Spleen (tissue), 7 donors: ENCODE measurements at regions not wholly inside any gene's neighbourhood (a gene's known extent, or its start where the extent isn't known, plus 50 kb on each side); places are given as distances from the start of the nearest gene placed in this dataset.

ENCODE experiments used
- CTCF ChIP-seq, 11 experiments: fragments of 200-600 bp in 7 of 11; fragments of 450-650 bp in 4 of 11; sonication (generic) in 4 of 11; IDR thresholded peaks in 8 of 11; conservative IDR thresholded peaks in 3 of 11; 1 replicate in 7 of 11; 2 replicates in 4 of 11; pipeline versions ENCODE4 v1.4.0 to v1.8.0; 2016 to 2021; ENCODE audit warnings: antibody characterized with exemption in 11 of 11, inconsistent platforms in 4 of 11, mild to moderate bottlenecking in 1 of 11
- POLR2A ChIP-seq, 3 donors: fragments of 450-650 bp; IDR thresholded peaks; one replicate each; pipeline ENCODE4 v1.5.1; 2017; ENCODE audit warnings: antibody characterized with exemption in 3 of 3, mild to moderate bottlenecking in 1 of 3
- POLR2AphosphoS5 ChIP-seq, 3 donors: sonication (generic); formaldehyde crosslinking; IDR thresholded peaks; one replicate each; pipeline ENCODE4 v1.5.1; 2017; ENCODE audit warnings: antibody characterized with exemption in 3 of 3
- donor health status: DM: no; HTN: no; CAD: no; lungs with moderate emphysema.
- donor health status: DM: no; HTN: no; CAD: no.
- donor health status: DM: no; HTN: no; CAD: no.

- TF ChIP-seq CTCF (IDR thresholded peaks at IDR 0.05 in 8 of 11, conservative IDR thresholded peaks at IDR 0.05 in 3 of 11) (no peak), POLR2AphosphoS5 (IDR thresholded peaks at IDR 0.05) (no peak), POLR2A (IDR thresholded peaks at IDR 0.05) (no peak)
Observed at GRCh38 chr9:117597977-117598376, 106.2 kb upstream of the TLR4 start.
